IPS-20b (cell line): ENCODE measurements at regions not wholly inside any gene's neighbourhood (a gene's known extent, or its start where the extent isn't known, plus 50 kb on each side); places are given as distances from the start of the nearest gene placed in this dataset.

Source experiments
- H3K27ac ChIP-seq: one replicate; pipeline ENCODE4 v1.5.1; 2013; ENCODE audit warnings: low read length
- H3K27me3 ChIP-seq: 2 replicates; pipeline ENCODE4 v1.6.1; 2013; ENCODE audit warnings: mild to moderate bottlenecking, low read length, inconsistent platforms; ENCODE audit not compliant: insufficient read depth
- H3K36me3 ChIP-seq: 2 replicates; pipeline ENCODE4 v1.6.1; 2013; ENCODE audit warnings: low read depth, mild to moderate bottlenecking, inconsistent platforms, low read length, moderate library complexity; ENCODE audit not compliant: insufficient read depth
- H3K4me1 ChIP-seq: 2 replicates; pipeline ENCODE4 v1.6.1; 2013; ENCODE audit warnings: mild to moderate bottlenecking, control low read depth, inconsistent platforms, low read length, moderate library complexity; ENCODE audit not compliant: insufficient read depth
- H3K4me3 ChIP-seq: 2 replicates; pipeline ENCODE4 v1.5.1; 2013; ENCODE audit warnings: mild to moderate bottlenecking, low read length, inconsistent platforms
- H3K9ac ChIP-seq: 2 replicates; pipeline ENCODE4 v1.6.1; 2013; ENCODE audit warnings: low read depth, mild to moderate bottlenecking, inconsistent platforms, low read length, moderate library complexity
- H3K9me3 ChIP-seq: 2 replicates; pipeline ENCODE4 v1.6.1; 2013; ENCODE audit warnings: mild to moderate bottlenecking, low read depth, low read length, inconsistent platforms; ENCODE audit not compliant: insufficient read depth

DNA sequence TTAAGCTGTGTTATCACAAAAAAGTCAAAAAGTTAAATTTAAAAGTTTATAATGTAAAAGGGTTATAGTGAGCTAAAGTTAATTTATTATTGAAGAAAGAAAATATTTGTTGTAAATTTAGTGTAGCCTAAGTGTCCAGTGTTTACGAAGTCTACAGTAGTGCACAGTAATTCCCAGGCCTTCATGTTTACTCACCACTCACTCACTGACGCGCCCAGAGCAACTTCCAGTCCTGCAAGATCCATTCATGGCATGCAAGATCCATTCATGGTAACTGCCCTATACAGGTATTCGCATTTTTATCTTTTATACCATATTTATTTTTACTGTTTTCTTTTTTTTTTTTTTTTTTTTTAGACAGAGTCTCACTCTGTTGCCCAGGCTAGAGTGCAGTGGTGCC lies 69.5 kb downstream of the TPRA1 start:
- Histone ChIP-seq H3K27ac (no peak overlapping the region), H3K9me3 (peaks cover 4% of the 10 kb centered on the region; the same call in 1 of the 2 replicates), H3K9ac (no peak overlapping the region), H3K4me3 (no peak overlapping the region), H3K27me3 (no peaks in the 10 kb centered on the region), H3K36me3 (no peaks in the 10 kb centered on the region), H3K4me1 (peaks cover 3% of the 10 kb centered on the region; the same call in 1 of the 2 replicates)

GRCh38 chr3:127518456-127519081 lies 72.0 kb downstream of the TPRA1 start:
- Histone ChIP-seq H3K4me3 (no peak overlapping the region), H3K36me3 (no peaks in the 10 kb centered on the region), H3K9me3 (peaks cover 4% of the 10 kb centered on the region; the same call in 1 of the 2 replicates), H3K4me1 (no peaks in the 10 kb centered on the region), H3K9ac (no peak overlapping the region), H3K27ac (no peak overlapping the region), H3K27me3 (no peaks in the 10 kb centered on the region)

GRCh38 chr3:127512256-127512655 lies 78.3 kb downstream of the TPRA1 start:
- Histone ChIP-seq H3K4me3 (no peak overlapping the region), H3K9me3 (no peaks in the 10 kb centered on the region), H3K27me3 (no peaks in the 10 kb centered on the region), H3K27ac (no peak overlapping the region), H3K36me3 (no peaks in the 10 kb centered on the region), H3K4me1 (no peaks in the 10 kb centered on the region; the same call in 1 of the 2 replicates), H3K9ac (no peak overlapping the region)

GRCh38 chr3:127501177-127501576 lies 89.4 kb downstream of the TPRA1 start:
- no peak overlapping the region for H3K4me3 ChIP-seq
- no peak overlapping the region for H3K27ac ChIP-seq
- H3K9ac ChIP-seq = no peak overlapping the region
- peaks cover 17% of the 10 kb centered on the region; the same call in 1 of the 2 replicates for H3K9me3 ChIP-seq
- no peaks in the 10 kb centered on the region for H3K36me3 ChIP-seq
- no peaks in the 10 kb centered on the region for H3K4me1 ChIP-seq
- no peaks in the 10 kb centered on the region for H3K27me3 ChIP-seq

DNA sequence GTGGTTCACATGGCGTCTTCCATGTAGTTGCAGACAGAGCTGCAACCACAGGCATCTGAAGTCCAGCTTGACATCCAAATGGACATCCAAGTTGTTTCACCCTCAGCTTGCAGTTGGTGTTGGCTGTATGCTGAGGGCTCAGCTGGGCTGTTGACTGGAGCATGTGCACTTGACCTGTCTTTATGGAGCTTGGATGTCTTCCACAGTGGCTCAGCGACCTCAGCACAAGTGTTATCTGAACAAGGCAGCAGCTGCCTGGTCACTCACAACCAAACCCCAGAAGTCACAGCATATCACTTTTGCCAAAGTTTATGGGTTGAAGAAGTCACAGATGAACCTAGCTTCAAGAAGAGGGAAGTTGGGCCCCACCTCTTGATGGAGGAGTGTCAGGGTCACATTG lies 92.9 kb downstream of the TPRA1 start:
- Histone ChIP-seq H3K4me1 (no peaks in the 10 kb centered on the region), H3K9ac (no peak overlapping the region), H3K9me3 (peaks cover 31% of the 10 kb centered on the region), H3K27ac (no peak overlapping the region), H3K4me3 (no peak overlapping the region), H3K27me3 (no peaks in the 10 kb centered on the region), H3K36me3 (no peaks in the 10 kb centered on the region)

DNA sequence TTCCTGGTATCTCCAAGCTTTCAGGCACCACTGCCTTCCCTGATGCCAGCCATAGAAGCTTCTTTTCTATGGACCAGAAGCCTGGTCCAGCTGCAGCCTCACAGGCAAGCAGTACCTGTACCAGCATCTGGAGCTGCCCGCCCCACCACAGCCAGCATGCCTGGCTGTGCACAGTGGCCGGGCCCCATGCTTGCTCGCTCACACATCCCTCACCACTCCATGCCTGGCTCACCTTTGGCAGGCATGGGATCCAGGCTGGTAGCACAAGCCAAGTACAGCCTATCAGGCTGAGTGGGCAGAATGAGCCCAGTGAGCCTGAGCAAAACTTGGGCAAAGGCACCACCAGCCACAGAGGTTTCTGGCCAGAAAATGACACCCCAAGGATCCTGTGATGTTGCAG lies 93.4 kb downstream of the TPRA1 start:
- peaks cover 32% of the 10 kb centered on the region for H3K9me3 ChIP-seq

GRCh38 chr3:127495821-127496655 lies 94.5 kb downstream of the TPRA1 start:
- no peaks in the 10 kb centered on the region for H3K36me3 ChIP-seq
- no peaks in the 10 kb centered on the region for H3K4me1 ChIP-seq
- H3K4me3 ChIP-seq = no peak overlapping the region
- peaks cover 28% of the 10 kb centered on the region for H3K9me3 ChIP-seq
- no peak overlapping the region for H3K27ac ChIP-seq
- no peak overlapping the region for H3K9ac ChIP-seq
- no peaks in the 10 kb centered on the region for H3K27me3 ChIP-seq

More for the DNA sequence above, 93.4 kb downstream of the TPRA1 start:
- Histone ChIP-seq H3K36me3 (no peaks in the 10 kb centered on the region), H3K27ac (no peak overlapping the region), H3K4me3 (no peak overlapping the region), H3K4me1 (no peaks in the 10 kb centered on the region), H3K9ac (no peak overlapping the region), H3K27me3 (no peaks in the 10 kb centered on the region)

DNA sequence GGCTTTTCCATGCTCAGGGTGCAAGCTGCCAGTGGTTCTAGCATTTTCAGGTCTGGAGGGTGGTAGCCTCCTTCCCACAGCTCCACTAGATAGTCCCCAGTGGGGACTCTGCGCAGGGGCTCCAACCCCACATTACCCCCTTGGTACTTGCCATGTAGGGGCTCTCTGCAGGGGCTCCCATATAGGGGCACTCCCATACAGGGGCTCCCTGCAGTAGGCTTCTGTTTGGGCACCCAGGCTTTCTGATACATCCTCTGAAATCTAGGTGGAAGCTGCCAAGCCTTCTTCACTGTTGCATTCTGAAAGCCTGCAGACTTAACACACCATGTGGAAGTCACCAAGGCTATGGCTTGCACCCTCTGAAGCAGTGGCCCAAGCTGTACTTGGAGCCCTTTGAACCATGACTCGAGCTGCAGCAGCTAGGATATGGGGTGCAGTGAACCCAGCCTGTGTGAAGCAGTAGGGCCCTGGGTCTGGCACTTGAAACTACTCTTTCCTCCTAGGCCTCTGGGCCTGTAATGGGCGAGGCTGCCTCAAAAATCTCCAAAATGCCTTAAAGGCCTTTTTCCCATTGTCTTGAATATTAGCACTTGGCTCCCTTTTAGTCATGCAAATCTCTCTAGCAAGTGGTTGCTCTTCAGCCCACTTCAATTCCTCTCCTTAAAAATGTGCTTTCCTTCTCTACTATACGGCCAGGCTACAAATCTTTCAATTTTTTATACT lies 96.4 kb downstream of the TPRA1 start:
- Histone ChIP-seq H3K4me3 (0 out of 2 replicates have a peak overlapping the region, but pooled peaks have one; percentile 8), H3K4me1 (no peaks in the 10 kb centered on the region), H3K27ac (no peak overlapping the region), H3K27me3 (no peaks in the 10 kb centered on the region), H3K9ac (no peak overlapping the region), H3K36me3 (no peaks in the 10 kb centered on the region), H3K9me3 (peaks cover 15% of the 10 kb centered on the region)

- Histone ChIP-seq H3K36me3 (no peaks in the 10 kb centered on the region), H3K4me3 (no peak overlapping the region)
Observed at GRCh38 chr3:127492426-127492825, 98.1 kb downstream of the TPRA1 start.

DNA sequence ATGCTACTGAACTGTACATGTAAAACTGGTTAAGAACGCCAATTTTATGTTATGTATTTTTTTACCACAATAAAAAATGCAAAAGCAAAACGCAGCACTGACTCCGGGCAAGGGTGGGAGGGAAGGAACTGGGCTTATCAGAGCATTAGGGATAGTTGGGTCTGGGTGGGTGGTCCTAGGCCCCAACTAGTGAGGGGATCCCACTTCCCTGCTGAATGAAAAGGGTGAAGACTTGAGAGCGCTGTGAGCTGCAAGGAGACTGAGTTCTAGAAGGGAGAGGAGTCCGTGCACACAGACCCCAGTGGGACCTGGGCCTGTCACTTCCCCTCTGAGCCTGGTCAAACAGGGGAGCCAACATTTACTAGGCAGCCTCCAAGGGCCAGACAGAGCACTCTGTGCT lies 98.6 kb downstream of the TPRA1 start:
- Histone ChIP-seq H3K36me3 (no peaks in the 10 kb centered on the region), H3K27ac (no peak overlapping the region), H3K4me1 (no peaks in the 10 kb centered on the region), H3K4me3 (no peak overlapping the region), H3K9me3 (peaks cover 15% of the 10 kb centered on the region), H3K27me3 (no peaks in the 10 kb centered on the region), H3K9ac (no peak overlapping the region)

More at GRCh38 chr3:127492426-127492825, 98.1 kb downstream of the TPRA1 start:
- Histone ChIP-seq H3K4me1 (no peaks in the 10 kb centered on the region), H3K27ac (no peak overlapping the region), H3K27me3 (no peaks in the 10 kb centered on the region), H3K9ac (no peak overlapping the region), H3K9me3 (peaks cover 15% of the 10 kb centered on the region)

DNA sequence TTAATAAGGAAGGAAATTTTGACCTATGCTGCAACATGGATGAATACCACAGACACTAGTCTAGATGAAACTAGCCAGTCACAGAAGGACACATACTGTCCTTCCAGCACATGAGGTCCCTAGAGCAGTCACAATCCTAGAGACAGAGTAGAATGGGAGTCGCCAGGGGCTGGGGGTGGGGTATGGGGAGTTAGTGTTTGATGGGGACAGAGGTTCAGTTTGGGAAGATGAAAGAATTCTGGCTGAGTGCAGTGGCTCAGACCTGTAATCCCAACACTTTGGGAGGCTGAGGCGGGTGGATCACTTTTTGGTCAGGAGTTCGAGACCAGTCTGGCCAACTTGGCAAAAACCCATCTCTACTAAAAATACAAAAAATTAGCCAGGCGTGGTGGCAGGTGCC lies 99.2 kb downstream of the TPRA1 start:
- peaks cover 15% of the 10 kb centered on the region for H3K9me3 ChIP-seq
- no peaks in the 10 kb centered on the region for H3K4me1 ChIP-seq
- H3K4me3 ChIP-seq = no peak overlapping the region
- no peaks in the 10 kb centered on the region for H3K27me3 ChIP-seq
- H3K27ac ChIP-seq = no peak overlapping the region
- no peaks in the 10 kb centered on the region for H3K36me3 ChIP-seq
- no peak overlapping the region for H3K9ac ChIP-seq
